GM21367 (cell line): ENCODE measurements at regions not wholly inside any gene's neighbourhood (a gene's known extent, or its start where the extent isn't known, plus 50 kb on each side); places are given as distances from the start of the nearest gene placed in this dataset.

ENCODE experiments used
- ATAC-seq: cut with Tn5 transposase; IDR thresholded peaks from one replicate; pipeline ENCODE4 v1.9.1; 2021; ENCODE audit not compliant: unreplicated experiment

GRCh38 chr1:209380420-209380819 lies 203.1 kb upstream of the CAMK1G start:
- ATAC-seq, result no peak

- no peak for ATAC-seq
Measured at GRCh38 chr1:209382231-209383100, 201.0 kb upstream of the CAMK1G start.

GRCh38 chr1:209383422-209383821 lies 200.1 kb upstream of the CAMK1G start:
- no peak for ATAC-seq

GRCh38 chr1:209383907-209384709 lies 199.4 kb upstream of the CAMK1G start:
- ATAC-seq, result no peak

- no peak for ATAC-seq
Measured at GRCh38 chr1:209384710-209385550, 198.6 kb upstream of the CAMK1G start.

- no peak for ATAC-seq
Measured at GRCh38 chr1:209386156-209386555, 197.4 kb upstream of the CAMK1G start.

GRCh38 chr1:209387271-209387968 lies 196.1 kb upstream of the CAMK1G start:
- no peak for ATAC-seq

- no peak for ATAC-seq
Measured at GRCh38 chr1:209387969-209388329, 195.6 kb upstream of the CAMK1G start.

- no peak for ATAC-seq
Measured at GRCh38 chr1:209388358-209388757, 195.2 kb upstream of the CAMK1G start.

- no peak for ATAC-seq
Measured at GRCh38 chr1:209389258-209389657, 194.3 kb upstream of the CAMK1G start.

- ATAC-seq, result no peak
Measured at GRCh38 chr1:209389975-209390374, 193.5 kb upstream of the CAMK1G start.

GRCh38 chr1:209390764-209391163 lies 192.8 kb upstream of the CAMK1G start:
- no peak for ATAC-seq

GRCh38 chr1:209391792-209392191 lies 191.7 kb upstream of the CAMK1G start:
- no peak for ATAC-seq

GRCh38 chr1:209395169-209395568 lies 188.3 kb upstream of the CAMK1G start:
- no peak for ATAC-seq

- ATAC-seq, result no peak
Measured at GRCh38 chr1:209397371-209397770, 186.1 kb upstream of the CAMK1G start.

- no peak for ATAC-seq
Measured at GRCh38 chr1:209397910-209398309, 185.6 kb upstream of the CAMK1G start.

- no peak for ATAC-seq
Measured at GRCh38 chr1:209398313-209398991, 185.1 kb upstream of the CAMK1G start.

GRCh38 chr1:209399800-209400199 lies 183.7 kb upstream of the CAMK1G start:
- ATAC-seq, result no peak

GRCh38 chr1:209400351-209401220 lies 182.9 kb upstream of the CAMK1G start:
- ATAC-seq, result no peak
